ENCODE measurements at regions not wholly inside any gene's neighbourhood (a gene's known extent, or its start where the extent isn't known, plus 50 kb on each side); places are given as distances from the start of the nearest gene placed in this dataset.

GRCh38 chr3:194769020-194769643 lies 83.4 kb downstream of the FAM43A start:
- peak; percentile 95 for DNase-seq

- no peak for DNase-seq
These were observed 86.7 kb downstream of the FAM43A start for GRCh38 chr3:194772241-194773000.

DNA sequence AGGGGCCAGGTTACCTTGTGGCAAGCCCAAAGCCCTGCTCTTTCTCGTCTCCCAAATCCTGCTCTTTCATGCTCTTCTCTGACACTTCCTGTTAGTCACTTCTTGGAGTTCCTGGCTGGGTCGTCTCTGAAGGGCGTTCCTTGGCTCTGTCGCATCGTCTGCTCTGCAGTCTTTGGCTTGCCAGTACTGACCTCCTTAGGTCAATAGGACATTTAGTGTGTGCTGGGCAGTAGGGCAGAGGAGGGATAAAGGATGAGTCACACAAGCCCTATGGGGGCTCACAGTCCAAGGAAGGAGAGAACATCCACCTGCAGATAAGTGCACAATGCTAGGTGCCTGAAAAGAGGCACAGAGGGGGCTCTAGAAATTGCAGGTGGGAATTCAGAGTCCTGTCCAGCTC lies 87.5 kb downstream of the FAM43A start:
- no peak for DNase-seq

GRCh38 chr3:194773771-194774455 lies 88.2 kb downstream of the FAM43A start:
- DNase-seq: no peak

- peak; percentile 18 for DNase-seq
These were observed 89.6 kb downstream of the FAM43A start for GRCh38 chr3:194775266-194775665.

DNA sequence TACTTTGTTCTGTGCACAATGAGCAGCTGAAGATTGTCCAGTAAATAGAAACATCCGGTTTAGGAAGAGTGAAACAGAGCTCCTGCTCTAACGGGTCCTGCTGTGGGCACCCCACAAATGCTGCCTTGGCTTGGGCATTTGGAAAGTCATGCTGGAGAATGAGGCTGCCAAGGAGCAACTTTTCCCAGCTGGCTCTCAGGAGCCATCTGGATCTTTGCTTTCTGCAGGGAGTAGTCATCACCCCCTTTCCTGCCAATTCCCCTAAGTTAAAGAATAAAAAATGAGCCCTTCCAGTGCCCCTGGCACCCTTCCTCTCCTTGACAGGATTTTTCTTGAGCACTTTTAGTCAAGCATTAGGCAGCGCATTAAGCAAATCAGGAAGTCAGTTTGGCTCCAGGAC lies 90.0 kb downstream of the FAM43A start:
- no peak for DNase-seq

- no peak for DNase-seq
These were observed 92.0 kb downstream of the FAM43A start for GRCh38 chr3:194777729-194778128.

DNA sequence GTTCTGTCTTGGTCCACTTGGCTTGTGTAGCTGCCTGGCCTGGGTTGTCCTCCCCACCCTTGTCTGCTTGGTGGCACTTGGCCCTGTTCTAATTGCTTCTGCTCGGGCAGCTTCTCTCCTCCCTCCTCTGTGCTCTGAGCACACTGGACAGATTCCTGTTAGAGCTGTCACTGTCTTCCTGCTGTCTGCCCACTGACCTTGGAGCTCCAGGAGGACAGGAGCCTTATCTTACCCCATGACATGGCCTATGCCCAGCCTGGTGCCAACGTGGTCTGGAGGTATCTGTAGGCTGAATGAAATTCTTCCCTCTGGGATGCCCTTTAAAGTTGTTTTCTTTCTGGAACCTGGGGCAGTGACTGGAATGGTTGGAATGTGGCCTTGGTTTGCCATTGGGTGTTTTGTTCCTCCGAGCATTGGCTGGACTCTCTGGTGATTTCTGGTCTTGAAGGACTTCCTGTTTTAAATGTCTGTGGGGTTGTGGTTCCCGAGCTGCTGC lies 94.1 kb downstream of the FAM43A start:
- no peak for DNase-seq

DNA sequence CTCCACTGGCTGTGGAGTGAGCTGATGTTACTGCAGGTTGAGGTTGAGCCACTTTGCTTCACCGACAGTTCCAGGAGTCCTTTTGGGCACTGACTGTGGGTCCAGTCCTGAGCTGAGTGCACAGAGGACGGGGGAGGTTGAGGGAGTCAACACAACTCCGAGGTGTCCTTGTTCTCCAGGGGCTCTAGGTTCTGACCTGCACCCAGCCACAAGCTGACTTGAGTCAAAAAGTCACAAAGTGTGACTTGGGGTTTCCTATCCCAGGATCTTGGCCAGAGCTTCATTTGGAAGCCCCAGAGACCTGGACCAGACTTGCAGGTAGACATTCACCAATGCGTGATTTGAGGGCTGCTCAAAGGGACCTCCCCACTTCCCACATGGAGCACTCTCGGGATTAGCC lies 95.0 kb downstream of the FAM43A start:
- DNase-seq: no peak

DNA sequence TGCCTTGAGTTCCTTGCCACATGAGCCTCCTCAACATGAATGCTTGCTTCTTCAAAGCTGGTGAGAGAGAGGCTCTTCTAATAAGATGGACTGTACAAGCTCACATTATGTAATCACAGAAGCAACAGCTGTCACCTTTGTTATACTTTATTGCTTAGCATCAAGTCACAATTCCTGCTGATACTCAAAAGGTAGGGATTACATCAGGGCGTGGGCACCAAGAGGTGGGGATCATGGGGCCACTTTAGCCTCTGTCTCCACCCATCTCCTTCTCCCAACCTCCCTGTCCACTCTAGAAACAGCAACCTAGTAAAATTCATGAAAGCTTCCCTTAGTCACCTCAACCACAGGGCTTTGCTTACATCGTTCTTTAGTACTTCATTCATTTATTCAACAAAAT lies 95.9 kb downstream of the FAM43A start:
- no peak for DNase-seq

- no peak for DNase-seq
These were observed 97.2 kb downstream of the FAM43A start for GRCh38 chr3:194782698-194783404.

- no peak for DNase-seq
These were observed 98.7 kb downstream of the FAM43A start for GRCh38 chr3:194784361-194784760.

DNA sequence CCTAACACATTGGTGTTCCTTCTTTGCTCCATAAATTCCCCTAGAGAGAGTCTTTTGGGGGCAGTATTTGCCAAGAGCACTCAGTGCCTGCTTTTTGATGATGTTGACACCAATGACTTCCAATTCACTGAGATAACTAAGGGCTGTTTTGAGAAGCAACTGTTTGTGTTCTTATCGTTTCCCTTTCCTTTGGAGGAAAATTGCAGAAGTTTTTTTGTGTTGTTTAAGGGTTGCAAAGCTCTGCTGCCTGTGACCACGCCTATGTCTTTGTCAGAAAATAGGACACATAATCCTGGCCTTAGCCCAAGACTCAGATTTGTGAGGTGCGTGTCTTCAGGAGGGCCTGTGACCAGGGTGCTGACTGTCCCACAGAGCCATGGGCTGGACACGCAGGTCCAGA lies 99.6 kb downstream of the FAM43A start:
- no peak for DNase-seq

DNA sequence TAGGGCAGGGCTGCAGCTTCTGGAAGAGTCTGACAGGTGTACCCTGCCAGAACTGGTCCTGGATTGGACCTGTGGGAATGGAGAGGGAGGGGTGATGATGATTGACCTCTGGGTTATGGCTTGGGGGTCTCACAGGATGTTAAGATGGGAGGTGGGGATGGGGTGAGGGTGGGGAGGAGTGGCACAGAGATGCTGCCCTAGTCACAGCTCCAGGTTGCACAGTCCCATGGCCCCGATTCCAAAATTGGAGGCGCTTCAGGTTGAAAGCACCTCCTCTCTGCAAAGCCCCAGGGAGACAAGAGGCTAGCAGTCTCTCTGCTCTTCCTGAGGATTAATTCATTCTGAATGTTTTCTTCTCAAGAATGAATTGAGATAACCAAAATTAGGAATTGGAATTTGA lies 101.4 kb downstream of the FAM43A start:
- no peak for DNase-seq

DNA sequence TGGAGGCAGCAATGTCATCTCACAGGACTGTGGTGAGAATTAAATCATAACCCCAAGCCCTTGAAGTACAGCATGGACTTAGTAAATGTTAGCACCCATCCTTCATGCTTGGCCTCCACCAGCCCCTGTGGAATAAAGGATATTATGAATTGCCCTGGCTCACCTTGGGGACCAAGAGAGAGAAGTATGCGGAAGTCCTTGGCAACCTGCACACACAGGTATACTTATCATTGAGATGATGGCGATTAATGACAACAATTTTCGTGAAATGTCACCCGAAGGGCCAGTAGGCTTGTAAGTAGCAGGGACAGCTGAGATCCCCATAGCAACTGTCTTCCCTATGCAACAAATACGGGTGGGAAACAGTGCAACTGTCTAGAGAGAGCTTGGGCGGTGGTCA lies 102.0 kb downstream of the FAM43A start:
- DNase-seq: no peak

DNA sequence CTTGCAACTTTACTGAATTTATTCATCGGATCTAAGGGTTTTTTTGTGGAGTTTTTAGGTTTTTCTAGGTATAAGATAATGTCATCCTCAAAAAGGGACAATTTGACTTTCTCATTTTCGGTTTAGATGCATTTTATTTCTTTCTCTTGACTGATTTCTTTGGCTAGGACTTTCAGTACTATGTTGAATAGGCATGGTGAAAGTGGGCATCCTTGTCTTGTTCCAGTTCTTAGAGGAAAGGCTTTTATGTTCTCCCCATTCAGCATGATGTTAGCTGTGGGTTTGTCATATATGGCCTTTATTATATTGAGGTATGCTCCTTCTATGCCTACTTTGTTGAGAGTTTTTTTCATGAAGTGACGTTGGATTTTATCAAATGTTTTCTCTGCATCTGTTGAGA lies 106.7 kb downstream of the FAM43A start:
- no peak for DNase-seq

GRCh38 chr3:194797555-194798250 lies 112.0 kb downstream of the FAM43A start:
- no peak for DNase-seq

- no peak for DNase-seq
These were observed 112.8 kb downstream of the FAM43A start for GRCh38 chr3:194798486-194798885.

DNA sequence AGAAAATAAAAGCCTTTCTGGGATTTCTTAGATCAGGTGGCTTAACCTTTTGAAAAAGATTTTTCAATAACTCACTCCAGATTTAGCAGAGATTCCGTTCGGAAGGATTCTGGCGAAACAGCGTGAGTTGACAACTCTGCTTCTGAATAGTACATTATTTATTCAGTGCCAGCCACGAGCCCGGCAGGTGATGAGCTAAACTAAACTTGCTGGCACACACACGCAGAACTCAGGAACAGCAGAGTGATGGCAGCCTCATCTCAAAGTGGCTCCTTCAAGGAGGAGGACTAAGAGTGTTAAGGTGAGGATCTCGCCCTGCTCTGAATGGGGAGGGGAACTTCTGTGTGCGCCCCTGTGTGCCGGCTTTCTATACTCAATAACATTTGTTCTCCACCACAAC lies 114.3 kb downstream of the FAM43A start:
- no peak for DNase-seq

- no peak for DNase-seq
These were observed 116.1 kb downstream of the FAM43A start for GRCh38 chr3:194801461-194802432.

DNA sequence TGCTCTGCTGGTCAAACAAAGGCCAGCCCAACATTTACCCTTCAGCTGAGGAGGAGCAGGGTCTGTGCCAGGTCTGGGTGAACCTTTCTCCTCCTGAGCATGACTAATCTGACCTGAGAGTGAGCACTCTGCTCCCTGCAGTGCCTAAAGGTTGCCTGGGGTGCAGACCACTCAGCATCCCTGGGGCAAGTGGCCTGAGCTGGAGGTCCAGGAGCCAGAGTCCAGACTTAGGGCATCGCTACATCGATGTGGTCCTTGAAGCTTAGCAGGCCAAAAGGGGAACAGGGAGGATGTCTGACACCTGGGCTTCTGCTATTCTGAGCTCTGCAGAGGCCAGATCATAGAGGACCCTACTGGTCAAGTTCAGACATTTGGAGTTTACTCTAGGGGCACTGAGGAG lies 119.1 kb downstream of the FAM43A start:
- DNase-seq: no peak

DNA sequence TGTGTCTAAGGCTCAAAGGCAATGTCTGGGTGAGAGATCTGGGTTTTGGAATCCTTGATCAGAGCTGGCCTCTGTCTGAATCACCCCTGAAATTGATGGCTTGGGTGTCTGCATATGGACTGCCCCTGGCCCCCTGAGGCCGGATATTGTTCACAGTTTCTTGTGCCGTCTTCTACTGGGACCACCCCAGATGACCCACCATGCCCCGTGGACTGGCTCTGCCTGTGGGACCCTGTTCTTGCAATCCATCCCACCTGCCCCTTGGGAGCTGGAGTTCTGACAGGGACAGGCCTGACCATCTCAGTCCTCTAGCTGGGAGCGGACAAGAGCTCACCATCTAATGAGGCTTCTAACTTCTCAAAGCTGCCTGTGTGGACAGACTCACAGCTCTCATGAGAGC lies 119.9 kb downstream of the FAM43A start:
- DNase-seq: no peak

All from OCI-M1 (cell line).